ENCODE measurements at regions not wholly inside any gene's neighbourhood (a gene's known extent, or its start where the extent isn't known, plus 50 kb on each side); places are given as distances from the start of the nearest gene placed in this dataset.

DNA sequence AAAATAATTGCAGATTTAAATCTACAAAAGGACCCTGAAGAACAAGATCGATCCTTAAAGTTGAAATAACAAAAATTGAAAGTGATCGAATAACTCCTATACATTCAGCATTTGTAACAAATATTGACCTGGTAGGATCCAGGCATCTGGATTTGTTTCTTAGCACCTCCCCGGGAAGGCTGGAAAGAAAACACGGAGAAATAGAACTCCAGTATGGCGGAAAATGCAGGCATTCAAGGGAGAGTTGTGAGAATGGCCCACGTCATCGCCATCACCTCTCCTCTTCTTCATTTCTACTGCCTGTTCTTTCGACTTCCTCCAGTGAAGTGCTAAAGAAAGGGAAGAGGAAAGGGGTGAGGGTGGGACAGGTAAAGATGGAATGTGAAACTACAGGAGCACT, 242.3 kb upstream of the TFAP2D start:
- no peak for DNase-seq
- no peak overlapping the region for H4K8ac ChIP-seq (ENCODE audit: low read depth, low read length)
- no peak overlapping the region for H3K4ac ChIP-seq (ENCODE audit: low read depth, low read length)
- H2BK120ac ChIP-seq (ENCODE audit: low read depth, low read length) = no peak overlapping the region
- no peaks in the 10 kb centered on the region for H3K27me3 ChIP-seq (ENCODE audit: insufficient read depth, low read length, poor library complexity)
- no peaks in the 10 kb centered on the region for H3K79me2 ChIP-seq (ENCODE audit: control insufficient read depth, insufficient read depth, low read length)
- no peak overlapping the region for H3K23ac ChIP-seq (ENCODE audit: low read length)
- H3K79me1 ChIP-seq (ENCODE audit: low read length) = no peaks in the 10 kb centered on the region
- no peak overlapping the region for H3K9ac ChIP-seq (ENCODE audit: low read length)
- H2AK5ac ChIP-seq (ENCODE audit: low read length) = no peak overlapping the region
- no peak overlapping the region for H3K4me2 ChIP-seq (ENCODE audit: low read length)
- WGBS (ENCODE audit: extremely low coverage, insufficient coverage, low lambda C conversion rate) = no CpG with 5 or more reads among the region's 8 CpGs
- H3K4me3 ChIP-seq (ENCODE audit: low read length) = no peak overlapping the region
- no peak overlapping the region for H4K5ac ChIP-seq (ENCODE audit: low read length)
- no peak overlapping the region for H2BK15ac ChIP-seq (replicated peaks; ENCODE audit: low read depth)
- no peaks in the 10 kb centered on the region for H3K36me3 ChIP-seq (ENCODE audit: control insufficient read depth, insufficient read depth, low read length)
- H3K4me1 ChIP-seq (ENCODE audit: control insufficient read depth, low read depth, low read length) = no peaks in the 10 kb centered on the region
- no peak overlapping the region for H3K56ac ChIP-seq (ENCODE audit: low read length)
- no peak overlapping the region for H3K18ac ChIP-seq (ENCODE audit: low read length)
- H3K27ac ChIP-seq (ENCODE audit: low read depth, low read length) = no peak overlapping the region
- H2BK5ac ChIP-seq (ENCODE audit: low read length) = no peak overlapping the region

DNA sequence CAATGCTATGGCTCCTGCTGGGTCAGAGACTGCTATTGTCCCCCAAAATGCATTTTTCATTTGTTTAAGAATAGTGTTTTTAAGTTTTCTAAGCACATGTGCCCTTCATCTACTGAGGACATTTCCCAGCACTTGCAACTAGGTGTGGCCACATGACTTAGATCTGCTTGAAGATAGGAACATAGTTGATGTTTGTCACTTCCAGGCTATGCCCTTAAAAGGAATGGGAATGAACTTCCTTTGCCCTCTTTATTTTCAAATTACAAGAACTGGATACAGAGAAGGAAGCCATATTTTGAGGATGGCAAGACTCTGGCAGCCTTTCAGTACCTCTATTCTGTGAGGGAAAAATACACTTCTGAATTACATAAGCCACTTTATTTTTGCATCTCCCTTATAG, 203.0 kb upstream of the TFAP2D start:
- peak; percentile 22 for DNase-seq
- H3K79me2 ChIP-seq (ENCODE audit: control insufficient read depth, insufficient read depth, low read length) = no peaks in the 10 kb centered on the region
- no peak overlapping the region for H2BK15ac ChIP-seq (replicated peaks; ENCODE audit: low read depth)
- H3K4me3 ChIP-seq (ENCODE audit: low read length) = no peak overlapping the region
- H3K9ac ChIP-seq (ENCODE audit: low read length) = no peak overlapping the region
- no peak overlapping the region for H3K4ac ChIP-seq (ENCODE audit: low read depth, low read length)
- H2BK5ac ChIP-seq (ENCODE audit: low read length) = no peak overlapping the region
- no peaks in the 10 kb centered on the region for H3K36me3 ChIP-seq (ENCODE audit: control insufficient read depth, insufficient read depth, low read length)
- H3K56ac ChIP-seq (ENCODE audit: low read length) = no peak overlapping the region
- no peak overlapping the region for H4K5ac ChIP-seq (ENCODE audit: low read length)
- no peak overlapping the region for H3K4me2 ChIP-seq (ENCODE audit: low read length)
- no peak overlapping the region for H3K18ac ChIP-seq (ENCODE audit: low read length)
- H4K8ac ChIP-seq (ENCODE audit: low read depth, low read length) = no peak overlapping the region
- no peaks in the 10 kb centered on the region for H3K4me1 ChIP-seq (ENCODE audit: control insufficient read depth, low read depth, low read length)
- H2BK120ac ChIP-seq (ENCODE audit: low read depth, low read length) = no peak overlapping the region
- no peaks in the 10 kb centered on the region for H3K27me3 ChIP-seq (ENCODE audit: insufficient read depth, low read length, poor library complexity)
- no peak overlapping the region for H3K23ac ChIP-seq (ENCODE audit: low read length)
- no peak overlapping the region for H2AK5ac ChIP-seq (ENCODE audit: low read length)
- H3K27ac ChIP-seq (ENCODE audit: low read depth, low read length) = no peak overlapping the region
- no peaks in the 10 kb centered on the region for H3K79me1 ChIP-seq (ENCODE audit: low read length)

- Histone ChIP-seq H2BK120ac (ENCODE audit: low read depth, low read length) (no peak overlapping the region), H2AK5ac (ENCODE audit: low read length) (no peak overlapping the region), H3K36me3 (ENCODE audit: control insufficient read depth, insufficient read depth, low read length) (no peaks in the 10 kb centered on the region), H3K9ac (ENCODE audit: low read length) (no peak overlapping the region), H3K79me2 (ENCODE audit: control insufficient read depth, insufficient read depth, low read length) (no peaks in the 10 kb centered on the region), H2BK5ac (ENCODE audit: low read length) (no peak overlapping the region), H3K18ac (ENCODE audit: low read length) (no peak overlapping the region), H3K23ac (ENCODE audit: low read length) (no peak overlapping the region), H3K4me2 (ENCODE audit: low read length) (no peak overlapping the region), H4K8ac (ENCODE audit: low read depth, low read length) (no peak overlapping the region), H3K4me1 (ENCODE audit: control insufficient read depth, low read depth, low read length) (no peaks in the 10 kb centered on the region), H2BK15ac (replicated peaks; ENCODE audit: low read depth) (no peak overlapping the region), H3K4me3 (ENCODE audit: low read length) (no peak overlapping the region), H3K27ac (ENCODE audit: low read depth, low read length) (no peak overlapping the region), H4K5ac (ENCODE audit: low read length) (no peak overlapping the region), H3K56ac (ENCODE audit: low read length) (no peak overlapping the region), H3K27me3 (ENCODE audit: insufficient read depth, low read length, poor library complexity) (no peaks in the 10 kb centered on the region), H3K4ac (ENCODE audit: low read depth, low read length) (no peak overlapping the region), H3K79me1 (ENCODE audit: low read length) (no peaks in the 10 kb centered on the region)
- DNase-seq = peak; percentile 79
- WGBS (ENCODE audit: extremely low coverage, insufficient coverage, low lambda C conversion rate) = no CpG with 5 or more reads among the region's 3 CpGs
Observed at GRCh38 chr6:50520326-50521266, 192.7 kb upstream of the TFAP2D start.

DNA sequence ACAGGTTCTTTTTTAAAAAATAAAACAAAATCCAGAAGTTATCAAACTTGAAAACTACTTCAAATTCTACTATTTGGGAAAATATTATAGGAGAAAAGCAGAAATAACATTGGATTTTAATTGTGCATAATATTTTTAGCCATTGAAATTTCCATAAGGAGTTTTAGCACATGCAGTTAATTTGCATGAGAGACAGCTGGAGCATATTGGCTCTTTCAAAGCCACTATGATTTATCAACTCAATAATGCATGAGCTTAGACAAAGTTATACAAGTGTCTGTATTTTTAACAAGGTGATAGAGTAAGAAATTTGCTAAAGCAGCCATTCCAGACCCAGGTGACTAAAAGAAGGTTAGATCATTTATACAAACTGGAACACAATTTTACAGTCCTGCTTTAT, 189.0 kb upstream of the TFAP2D start:
- Histone ChIP-seq H3K23ac (ENCODE audit: low read length) (no peak overlapping the region), H3K79me2 (ENCODE audit: control insufficient read depth, insufficient read depth, low read length) (no peaks in the 10 kb centered on the region), H2BK120ac (ENCODE audit: low read depth, low read length) (no peak overlapping the region), H3K79me1 (ENCODE audit: low read length) (no peaks in the 10 kb centered on the region), H3K4me1 (ENCODE audit: control insufficient read depth, low read depth, low read length) (no peaks in the 10 kb centered on the region), H2BK5ac (ENCODE audit: low read length) (no peak overlapping the region), H3K36me3 (ENCODE audit: control insufficient read depth, insufficient read depth, low read length) (no peaks in the 10 kb centered on the region), H3K4me2 (ENCODE audit: low read length) (no peak overlapping the region), H3K27ac (ENCODE audit: low read depth, low read length) (no peak overlapping the region), H4K5ac (ENCODE audit: low read length) (no peak overlapping the region), H4K8ac (ENCODE audit: low read depth, low read length) (no peak overlapping the region), H3K9ac (ENCODE audit: low read length) (no peak overlapping the region), H3K4ac (ENCODE audit: low read depth, low read length) (no peak overlapping the region), H3K4me3 (ENCODE audit: low read length) (no peak overlapping the region), H3K18ac (ENCODE audit: low read length) (no peak overlapping the region), H3K27me3 (ENCODE audit: insufficient read depth, low read length, poor library complexity) (no peaks in the 10 kb centered on the region), H2BK15ac (replicated peaks; ENCODE audit: low read depth) (no peak overlapping the region), H2AK5ac (ENCODE audit: low read length) (no peak overlapping the region), H3K56ac (ENCODE audit: low read length) (no peak overlapping the region)
- DNase-seq = no peak

- H3K18ac ChIP-seq (ENCODE audit: low read length) = no peak overlapping the region
- no peak overlapping the region for H2BK5ac ChIP-seq (ENCODE audit: low read length)
- no peak for DNase-seq
- H3K27ac ChIP-seq (ENCODE audit: low read depth, low read length) = no peak overlapping the region
- H3K79me1 ChIP-seq (ENCODE audit: low read length) = no peaks in the 10 kb centered on the region
- H2BK120ac ChIP-seq (ENCODE audit: low read depth, low read length) = no peak overlapping the region
- H3K79me2 ChIP-seq (ENCODE audit: control insufficient read depth, insufficient read depth, low read length) = no peaks in the 10 kb centered on the region
- H3K36me3 ChIP-seq (ENCODE audit: control insufficient read depth, insufficient read depth, low read length) = no peaks in the 10 kb centered on the region
- H3K9ac ChIP-seq (ENCODE audit: low read length) = no peak overlapping the region
- H3K4me3 ChIP-seq (ENCODE audit: low read length) = no peak overlapping the region
- no peak overlapping the region for H3K4ac ChIP-seq (ENCODE audit: low read depth, low read length)
- H4K5ac ChIP-seq (ENCODE audit: low read length) = no peak overlapping the region
- no peak overlapping the region for H2BK15ac ChIP-seq (replicated peaks; ENCODE audit: low read depth)
- H3K4me1 ChIP-seq (ENCODE audit: control insufficient read depth, low read depth, low read length) = no peaks in the 10 kb centered on the region
- H3K4me2 ChIP-seq (ENCODE audit: low read length) = no peak overlapping the region
- H3K56ac ChIP-seq (ENCODE audit: low read length) = no peak overlapping the region
- H2AK5ac ChIP-seq (ENCODE audit: low read length) = no peak overlapping the region
- no peak overlapping the region for H4K8ac ChIP-seq (ENCODE audit: low read depth, low read length)
- no peak overlapping the region for H3K23ac ChIP-seq (ENCODE audit: low read length)
- no CpG with 5 or more reads among the region's 2 CpGs for WGBS (ENCODE audit: extremely low coverage, insufficient coverage, low lambda C conversion rate)
- H3K27me3 ChIP-seq (ENCODE audit: insufficient read depth, low read length, poor library complexity) = no peaks in the 10 kb centered on the region
Observed at GRCh38 chr6:50527985-50528384, 185.3 kb upstream of the TFAP2D start.

- H3K4me3 ChIP-seq (ENCODE audit: low read length) = no peak overlapping the region
- no peaks in the 10 kb centered on the region for H3K79me1 ChIP-seq (ENCODE audit: low read length)
- no peaks in the 10 kb centered on the region for H3K79me2 ChIP-seq (ENCODE audit: control insufficient read depth, insufficient read depth, low read length)
- no peak overlapping the region for H2BK15ac ChIP-seq (replicated peaks; ENCODE audit: low read depth)
- H3K23ac ChIP-seq (ENCODE audit: low read length) = no peak overlapping the region
- no peak overlapping the region for H2AK5ac ChIP-seq (ENCODE audit: low read length)
- no peak for DNase-seq
- H3K27me3 ChIP-seq (ENCODE audit: insufficient read depth, low read length, poor library complexity) = no peaks in the 10 kb centered on the region
- H3K56ac ChIP-seq (ENCODE audit: low read length) = no peak overlapping the region
- H3K18ac ChIP-seq (ENCODE audit: low read length) = no peak overlapping the region
- H3K4me1 ChIP-seq (ENCODE audit: control insufficient read depth, low read depth, low read length) = peaks cover 5% of the 10 kb centered on the region
- H4K8ac ChIP-seq (ENCODE audit: low read depth, low read length) = no peak overlapping the region
- no peak overlapping the region for H3K4ac ChIP-seq (ENCODE audit: low read depth, low read length)
- no peak overlapping the region for H3K4me2 ChIP-seq (ENCODE audit: low read length)
- no peak overlapping the region for H2BK120ac ChIP-seq (ENCODE audit: low read depth, low read length)
- H4K5ac ChIP-seq (ENCODE audit: low read length) = no peak overlapping the region
- no peaks in the 10 kb centered on the region for H3K36me3 ChIP-seq (ENCODE audit: control insufficient read depth, insufficient read depth, low read length)
- no peak overlapping the region for H3K9ac ChIP-seq (ENCODE audit: low read length)
- no CpG with 5 or more reads among the region's 1 CpG for WGBS (ENCODE audit: extremely low coverage, insufficient coverage, low lambda C conversion rate)
- no peak overlapping the region for H3K27ac ChIP-seq (ENCODE audit: low read depth, low read length)
- no peak overlapping the region for H2BK5ac ChIP-seq (ENCODE audit: low read length)
Observed at GRCh38 chr6:50539447-50539846, 173.9 kb upstream of the TFAP2D start.

All from mesendoderm (in vitro differentiated cells).